ENCODE measurements at regions not wholly inside any gene's neighbourhood (a gene's known extent, or its start where the extent isn't known, plus 50 kb on each side); places are given as distances from the start of the nearest gene placed in this dataset.

- Histone ChIP-seq H3K36me3 (ENCODE audit: control insufficient read depth in 4 of 4, insufficient read depth in 4 of 4, low read length in 4 of 4) (no peaks in the 10 kb centered on the region), H3K27ac (ENCODE audit: low read depth in 1 of 2, low read length in 1 of 2) (no peak overlapping the region), H3K9ac (ENCODE audit: insufficient read depth in 1 of 2, low read length in 2 of 2) (no peak overlapping the region), H3K4me1 (ENCODE audit: control insufficient read depth in 5 of 5, insufficient read depth in 5 of 5, low read length in 5 of 5) (no peaks in the 10 kb centered on the region), H3K9me3 (ENCODE audit: control insufficient read depth in 4 of 4, insufficient read depth in 3 of 4, low read length in 3 of 4) (peaks cover 0 to 2% (median 0%) of the 10 kb centered on the region in 4 donors), H3K4me3 (no peak overlapping the region), H3K27me3 (ENCODE audit: control insufficient read depth in 3 of 3, insufficient read depth in 3 of 3, low read length in 2 of 3) (no peaks in the 10 kb centered on the region)
- DNase-seq (no peak), ATAC-seq (ENCODE audit: insufficient read depth, low FRiP score) (no peak)
- TF ChIP-seq CTCF (IDR thresholded peaks at IDR 0.05; ENCODE audit: control extremely low read depth, extremely low read depth): no peak
- 43 to 56% methylated on average over 2 of the region's 2 CpGs for WGBS, 2 donors
Observed at GRCh38 chr15:96720656-96721055, 390.2 kb downstream of the NR2F2 start.

GRCh38 chr15:96728591-96728990 lies 398.1 kb downstream of the NR2F2 start:
- Histone ChIP-seq H3K9me3 (ENCODE audit: control insufficient read depth in 4 of 4, insufficient read depth in 3 of 4, low read length in 3 of 4) (no peaks in the 10 kb centered on the region), H3K36me3 (ENCODE audit: control insufficient read depth in 4 of 4, insufficient read depth in 4 of 4, low read length in 4 of 4) (no peaks in the 10 kb centered on the region), H3K9ac (ENCODE audit: insufficient read depth in 1 of 2, low read length in 2 of 2) (no peak overlapping the region), H3K4me3 (no peak overlapping the region), H3K4me1 (ENCODE audit: control insufficient read depth in 5 of 5, insufficient read depth in 5 of 5, low read length in 5 of 5) (no peaks in the 10 kb centered on the region), H3K27ac (ENCODE audit: low read depth in 1 of 2, low read length in 1 of 2) (no peak overlapping the region), H3K27me3 (ENCODE audit: control insufficient read depth in 3 of 3, insufficient read depth in 3 of 3, low read length in 2 of 3) (no peaks in the 10 kb centered on the region)
- DNase-seq (no peak), ATAC-seq (ENCODE audit: insufficient read depth, low FRiP score) (no peak)
- WGBS, 2 donors: 32 to 48% methylated on average over 6 of the region's 6 CpGs
- TF ChIP-seq CTCF (IDR thresholded peaks at IDR 0.05; ENCODE audit: control extremely low read depth, extremely low read depth): no peak

- H3K9ac ChIP-seq (ENCODE audit: insufficient read depth in 1 of 2, low read length in 2 of 2): no peak overlapping the region
- H3K27me3 ChIP-seq (ENCODE audit: control insufficient read depth in 3 of 3, insufficient read depth in 3 of 3, low read length in 2 of 3): no peaks in the 10 kb centered on the region
- 85 to 92% methylated on average over 5 of the region's 5 CpGs for WGBS, 2 donors
- no peak overlapping the region for H3K4me3 ChIP-seq
- H3K4me1 ChIP-seq (ENCODE audit: control insufficient read depth in 5 of 5, insufficient read depth in 5 of 5, low read length in 5 of 5): no peaks in the 10 kb centered on the region
- H3K36me3 ChIP-seq (ENCODE audit: control insufficient read depth in 4 of 4, insufficient read depth in 4 of 4, low read length in 4 of 4): no peaks in the 10 kb centered on the region
- H3K9me3 ChIP-seq (ENCODE audit: control insufficient read depth in 4 of 4, insufficient read depth in 3 of 4, low read length in 3 of 4): no peaks in the 10 kb centered on the region
- DNase-seq: no peak
- no peak for TF ChIP-seq CTCF (IDR thresholded peaks at IDR 0.05; ENCODE audit: control extremely low read depth, extremely low read depth)
- ATAC-seq (ENCODE audit: insufficient read depth, low FRiP score): no peak
- no peak overlapping the region for H3K27ac ChIP-seq (ENCODE audit: low read depth in 1 of 2, low read length in 1 of 2)
Observed at GRCh38 chr15:96732704-96733103, 402.2 kb downstream of the NR2F2 start.

GRCh38 chr15:96733721-96734120 lies 403.2 kb downstream of the NR2F2 start:
- H3K4me3 ChIP-seq: no peak overlapping the region
- H3K27me3 ChIP-seq (ENCODE audit: control insufficient read depth in 3 of 3, insufficient read depth in 3 of 3, low read length in 2 of 3): no peaks in the 10 kb centered on the region
- TF ChIP-seq CTCF (IDR thresholded peaks at IDR 0.05; ENCODE audit: control extremely low read depth, extremely low read depth): no peak
- WGBS, 2 donors: 79 to 92% methylated on average over 4 of the region's 4 CpGs
- no peak overlapping the region for H3K9ac ChIP-seq (ENCODE audit: insufficient read depth in 1 of 2, low read length in 2 of 2)
- no peaks in the 10 kb centered on the region for H3K9me3 ChIP-seq (ENCODE audit: control insufficient read depth in 4 of 4, insufficient read depth in 3 of 4, low read length in 3 of 4)
- no peaks in the 10 kb centered on the region for H3K36me3 ChIP-seq (ENCODE audit: control insufficient read depth in 4 of 4, insufficient read depth in 4 of 4, low read length in 4 of 4)
- no peak for ATAC-seq (ENCODE audit: insufficient read depth, low FRiP score)
- no peaks in the 10 kb centered on the region for H3K4me1 ChIP-seq (ENCODE audit: control insufficient read depth in 5 of 5, insufficient read depth in 5 of 5, low read length in 5 of 5)
- DNase-seq: no peak
- H3K27ac ChIP-seq (ENCODE audit: low read depth in 1 of 2, low read length in 1 of 2): no peak overlapping the region

Data from lung (tissue), 11 donors.